ENCODE measurements at regions not wholly inside any gene's neighbourhood (a gene's known extent, or its start where the extent isn't known, plus 50 kb on each side); places are given as distances from the start of the nearest gene placed in this dataset.
A peak's percentile ranks its signal among the peaks of the same experiment; 100 is the strongest.

DNA sequence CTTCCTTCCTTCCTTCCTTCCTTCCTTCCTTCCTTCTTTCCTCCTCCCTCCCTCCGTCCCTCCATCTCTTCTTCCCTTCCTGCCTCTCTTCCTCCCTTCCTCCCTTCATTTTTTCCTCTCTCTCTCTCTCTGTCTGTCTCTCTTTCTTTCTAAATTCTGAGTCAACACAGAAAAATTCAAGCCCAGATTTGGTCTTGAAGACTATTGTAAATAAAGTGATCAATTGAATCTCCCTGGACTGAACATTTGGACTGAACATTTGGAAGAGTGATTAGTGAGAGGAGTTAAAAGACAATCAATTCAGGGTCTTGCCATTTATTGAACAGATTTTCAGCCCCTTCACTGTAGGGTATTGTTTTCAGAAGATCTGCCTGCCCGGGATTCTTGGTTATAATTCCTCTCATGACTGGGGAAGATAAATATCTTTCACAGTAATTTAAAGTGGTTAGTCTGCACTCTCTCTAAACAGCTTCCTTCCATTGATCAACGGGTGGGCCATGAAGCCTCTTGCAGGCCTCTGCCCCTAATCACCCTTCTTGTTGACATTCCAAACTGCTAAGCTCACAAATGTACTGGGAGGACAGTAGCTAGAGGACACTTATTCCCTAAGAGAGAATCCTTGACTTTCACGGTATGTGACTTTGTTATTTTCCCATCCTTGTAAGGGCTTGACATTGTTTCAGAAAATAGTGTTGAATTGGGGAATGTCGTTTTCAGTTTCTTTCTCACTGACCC is 101.7 kb upstream of the BMP2 start:
- TF ChIP-seq, protein P1, sequence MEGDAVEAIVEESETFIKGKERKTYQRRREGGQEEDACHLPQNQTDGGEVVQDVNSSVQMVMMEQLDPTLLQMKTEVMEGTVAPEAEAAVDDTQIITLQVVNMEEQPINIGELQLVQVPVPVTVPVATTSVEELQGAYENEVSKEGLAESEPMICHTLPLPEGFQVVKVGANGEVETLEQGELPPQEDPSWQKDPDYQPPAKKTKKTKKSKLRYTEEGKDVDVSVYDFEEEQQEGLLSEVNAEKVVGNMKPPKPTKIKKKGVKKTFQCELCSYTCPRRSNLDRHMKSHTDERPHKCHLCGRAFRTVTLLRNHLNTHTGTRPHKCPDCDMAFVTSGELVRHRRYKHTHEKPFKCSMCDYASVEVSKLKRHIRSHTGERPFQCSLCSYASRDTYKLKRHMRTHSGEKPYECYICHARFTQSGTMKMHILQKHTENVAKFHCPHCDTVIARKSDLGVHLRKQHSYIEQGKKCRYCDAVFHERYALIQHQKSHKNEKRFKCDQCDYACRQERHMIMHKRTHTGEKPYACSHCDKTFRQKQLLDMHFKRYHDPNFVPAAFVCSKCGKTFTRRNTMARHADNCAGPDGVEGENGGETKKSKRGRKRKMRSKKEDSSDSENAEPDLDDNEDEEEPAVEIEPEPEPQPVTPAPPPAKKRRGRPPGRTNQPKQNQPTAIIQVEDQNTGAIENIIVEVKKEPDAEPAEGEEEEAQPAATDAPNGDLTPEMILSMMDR (conservative IDR thresholded peaks at IDR 0.05): no peak
- Histone ChIP-seq H2AFZ (ENCODE audit: low read length) (no peak overlapping the region), H2BK20ac (ENCODE audit: low read depth, low read length, poor library complexity, severe bottlenecking) (no peak overlapping the region), H3K23ac (ENCODE audit: insufficient read length, low read depth, low read length) (no peak overlapping the region), H3K79me2 (ENCODE audit: insufficient read depth, low read length) (no peaks in the 10 kb centered on the region), H2BK15ac (ENCODE audit: low read depth, low read length) (no peak overlapping the region), H3K4me1 (ENCODE audit: insufficient read depth, low read length) (no peaks in the 10 kb centered on the region), H2BK12ac (ENCODE audit: insufficient read length, low read depth, low read length) (no peak overlapping the region), H4K5ac (ENCODE audit: insufficient read length, low read depth, low read length) (no peak overlapping the region), H2BK120ac (ENCODE audit: low read depth, low read length, poor library complexity, severe bottlenecking) (no peak overlapping the region), H3K18ac (ENCODE audit: insufficient read length, low read depth, low read length) (no peak overlapping the region), H3K27me3 (ENCODE audit: insufficient read depth, low read length) (no peaks in the 10 kb centered on the region), H4K20me1 (ENCODE audit: control insufficient read depth, insufficient read depth, insufficient read length) (no peaks in the 10 kb centered on the region), H2AK5ac (ENCODE audit: insufficient read length, low read length) (no peak overlapping the region), H3K4me2 (ENCODE audit: insufficient read depth, insufficient read length, low read length) (no peak overlapping the region), H3K27ac (ENCODE audit: insufficient read length, low read depth, low read length) (no peak overlapping the region), H4K91ac (ENCODE audit: insufficient read length, low read depth, low read length) (no peak overlapping the region), H3K56ac (ENCODE audit: insufficient read length, low read depth, low read length) (no peak overlapping the region), H3K9me3 (ENCODE audit: control insufficient read depth, low read depth, low read length) (no peaks in the 10 kb centered on the region), H3K23me2 (ENCODE audit: insufficient read length, low read depth, low read length, poor library complexity, severe bottlenecking) (no peaks in the 10 kb centered on the region), H4K8ac (replicated peaks; ENCODE audit: insufficient read length, low read depth, low read length) (no peak overlapping the region), H3K4ac (ENCODE audit: low read depth, low read length) (no peak overlapping the region), H3K79me1 (ENCODE audit: insufficient read depth, low read depth, low read length, poor library complexity, severe bottlenecking) (no peaks in the 10 kb centered on the region), H3T11ph (ENCODE audit: low read length) (no peak overlapping the region), H2BK5ac (ENCODE audit: insufficient read length, low read length) (no peak overlapping the region), H3K14ac (ENCODE audit: insufficient read depth, low read length) (no peak overlapping the region), H3K9ac (ENCODE audit: extremely low read depth, insufficient read length, low read length) (no peak overlapping the region)
- Mint-ChIP-seq H3K27ac (peak overlapping the region in 1 of 3 experiments; percentile 54; a peak in 1 of 7 replicates), H3K9me3 (peaks cover 2 to 3% of the 10 kb centered on the region in 2 experiments; a peak in 1 of 5 replicates), H3K4me1 (peaks cover 6 to 9% of the 10 kb centered on the region in 2 experiments; a peak in 3 of 4 replicates), H3K27me3 (ENCODE audit: low read depth) (no peaks in the 10 kb centered on the region), H3K36me3 (ENCODE audit: insufficient read depth in 1 of 3, low read depth in 3 of 3) (no peaks in the 10 kb centered on the region; a peak in 1 of 7 replicates), H3K4me3 (no peak overlapping the region)
- DNase-seq: no peak
- WGBS (ENCODE audit: extremely low coverage, insufficient read length, low lambda C conversion rate): no CpG with 5 or more reads among the region's 5 CpGs

Data from H9 (cell line).